Neural progenitor cell (in vitro differentiated cells): ENCODE measurements at regions not wholly inside any gene's neighbourhood (a gene's known extent, or its start where the extent isn't known, plus 50 kb on each side); places are given as distances from the start of the nearest gene placed in this dataset.

Experiments
- EZH2 ChIP-seq: fragments of 200-600 bp; sonication (generic); IDR thresholded peaks from 2 replicates; pipeline ENCODE4 v1.6.1; 2017; ENCODE audit warnings: antibody characterized with exemption, mild to moderate bottlenecking, moderate library complexity
- TF ChIP-seq, protein P1 (sequence below): fragments of 200-600 bp; sonication (generic); IDR thresholded peaks from 2 replicates; pipeline ENCODE4 v1.5.1; 2017; ENCODE audit warnings: antibody characterized with exemption, mild to moderate bottlenecking

DNA sequence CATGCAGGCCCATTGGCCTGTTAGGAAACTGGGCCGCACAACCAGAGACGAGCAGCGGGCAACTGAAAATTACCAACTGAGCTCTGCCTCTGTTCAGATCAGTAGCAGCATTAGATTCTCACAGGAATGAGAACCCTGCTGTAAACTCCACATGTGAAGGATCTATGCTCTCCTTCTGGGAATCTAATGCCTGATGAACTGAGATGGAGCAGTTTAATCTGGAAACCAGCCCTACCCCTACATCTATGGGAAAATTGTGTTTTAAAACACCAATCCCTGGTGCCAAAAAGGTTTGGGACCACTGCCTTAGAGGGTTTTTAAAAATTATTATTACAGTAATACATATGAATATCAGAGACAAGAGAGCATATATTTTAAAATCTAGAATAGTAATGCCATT, 1144.5 kb downstream of the FSCB start:
- TF ChIP-seq, protein P1, sequence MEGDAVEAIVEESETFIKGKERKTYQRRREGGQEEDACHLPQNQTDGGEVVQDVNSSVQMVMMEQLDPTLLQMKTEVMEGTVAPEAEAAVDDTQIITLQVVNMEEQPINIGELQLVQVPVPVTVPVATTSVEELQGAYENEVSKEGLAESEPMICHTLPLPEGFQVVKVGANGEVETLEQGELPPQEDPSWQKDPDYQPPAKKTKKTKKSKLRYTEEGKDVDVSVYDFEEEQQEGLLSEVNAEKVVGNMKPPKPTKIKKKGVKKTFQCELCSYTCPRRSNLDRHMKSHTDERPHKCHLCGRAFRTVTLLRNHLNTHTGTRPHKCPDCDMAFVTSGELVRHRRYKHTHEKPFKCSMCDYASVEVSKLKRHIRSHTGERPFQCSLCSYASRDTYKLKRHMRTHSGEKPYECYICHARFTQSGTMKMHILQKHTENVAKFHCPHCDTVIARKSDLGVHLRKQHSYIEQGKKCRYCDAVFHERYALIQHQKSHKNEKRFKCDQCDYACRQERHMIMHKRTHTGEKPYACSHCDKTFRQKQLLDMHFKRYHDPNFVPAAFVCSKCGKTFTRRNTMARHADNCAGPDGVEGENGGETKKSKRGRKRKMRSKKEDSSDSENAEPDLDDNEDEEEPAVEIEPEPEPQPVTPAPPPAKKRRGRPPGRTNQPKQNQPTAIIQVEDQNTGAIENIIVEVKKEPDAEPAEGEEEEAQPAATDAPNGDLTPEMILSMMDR = no peak
- no peak for TF ChIP-seq EZH2
